GM18858 (cell line): ENCODE measurements at regions not wholly inside any gene's neighbourhood (a gene's known extent, or its start where the extent isn't known, plus 50 kb on each side); places are given as distances from the start of the nearest gene placed in this dataset.
A peak's percentile ranks its signal among the peaks of the same experiment; 100 is the strongest.
"Not testable (repeated sequence)": the region's sequence is repeated elsewhere in the genome, so short reads cannot be mapped to it uniquely, and the experiment has no call there.

Source experiments
- ATAC-seq: cut with Tn5 transposase; IDR thresholded peaks from one replicate; pipeline ENCODE4 v1.9.1; 2021; ENCODE audit not compliant: unreplicated experiment

DNA sequence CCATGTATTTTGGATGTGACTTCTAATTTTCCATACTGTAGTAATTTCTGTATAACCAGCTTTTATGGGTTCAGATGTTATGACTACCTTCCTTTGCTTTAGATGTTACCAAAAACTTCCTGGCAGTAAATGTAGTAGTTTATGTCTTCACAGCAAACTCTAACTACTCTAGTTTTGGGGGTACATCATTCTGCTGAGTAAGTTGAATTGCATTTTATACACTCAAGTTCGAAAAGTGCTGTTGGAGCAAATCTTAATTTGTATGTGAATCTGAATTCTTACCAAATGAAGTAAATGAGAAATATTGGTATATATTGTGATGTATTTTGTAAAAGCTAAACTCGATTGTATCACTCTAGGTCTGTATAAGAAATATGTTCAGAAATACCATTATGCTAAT lies 728.3 kb upstream of the CDH8 start:
- ATAC-seq: no peak

DNA sequence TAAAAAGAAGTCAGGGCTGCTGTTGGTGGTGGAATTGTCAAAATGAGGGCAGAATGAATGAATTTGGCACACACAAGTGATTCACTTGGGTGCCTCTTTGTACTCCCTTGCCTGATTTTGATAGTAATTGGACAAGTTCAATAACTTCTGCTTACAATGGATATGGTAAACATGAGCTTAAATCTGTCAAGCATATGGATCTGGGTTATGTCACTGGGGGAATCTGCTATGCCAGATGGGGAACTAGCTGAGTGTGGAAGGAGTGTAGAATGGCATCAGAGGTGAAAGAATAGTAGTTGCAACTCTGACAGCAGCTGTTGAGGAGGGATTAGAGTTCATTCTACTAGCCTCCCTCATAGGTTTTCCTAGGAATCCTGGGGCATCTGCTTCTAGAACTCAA lies 724.2 kb upstream of the CDH8 start:
- ATAC-seq: no peak

DNA sequence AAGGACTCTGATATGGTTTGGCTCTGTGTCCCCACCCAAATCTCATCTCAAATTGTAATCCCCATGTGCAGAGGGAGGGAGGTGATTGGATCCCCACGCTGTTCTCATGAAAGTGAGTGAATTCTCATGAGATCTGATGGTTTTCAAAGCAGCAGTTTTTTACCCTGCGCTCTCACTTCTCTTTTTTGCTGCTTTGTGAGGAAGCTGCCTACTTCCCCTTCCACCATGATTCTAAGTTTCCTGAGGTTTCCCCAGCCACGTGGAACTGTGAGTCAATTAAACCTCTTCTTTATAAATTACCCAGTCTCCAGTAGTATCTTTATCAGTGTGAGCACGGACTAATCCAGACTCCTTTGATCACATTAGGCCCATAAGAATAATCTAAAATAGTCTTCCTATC lies 719.7 kb upstream of the CDH8 start:
- no peak for ATAC-seq

DNA sequence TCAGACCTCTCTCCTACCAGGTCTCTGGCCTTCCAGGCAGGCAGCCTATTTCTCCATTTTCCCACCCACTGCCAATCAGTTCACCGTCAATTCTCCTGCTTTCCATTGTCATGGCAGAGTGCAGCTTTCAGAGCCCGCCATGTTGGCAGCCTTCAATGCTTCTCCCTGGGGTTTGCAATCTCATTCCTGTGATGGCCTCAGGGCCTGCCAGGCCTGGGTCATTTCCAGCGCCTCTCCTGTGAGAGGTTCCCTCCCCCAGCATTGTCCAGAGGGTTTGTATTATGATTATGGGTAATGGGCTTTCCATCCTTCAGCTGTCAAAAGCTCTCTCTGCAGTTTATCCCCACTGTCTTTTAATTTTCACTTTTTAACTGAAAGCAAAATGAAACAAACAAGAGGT lies 716.6 kb upstream of the CDH8 start:
- ATAC-seq: no peak

DNA sequence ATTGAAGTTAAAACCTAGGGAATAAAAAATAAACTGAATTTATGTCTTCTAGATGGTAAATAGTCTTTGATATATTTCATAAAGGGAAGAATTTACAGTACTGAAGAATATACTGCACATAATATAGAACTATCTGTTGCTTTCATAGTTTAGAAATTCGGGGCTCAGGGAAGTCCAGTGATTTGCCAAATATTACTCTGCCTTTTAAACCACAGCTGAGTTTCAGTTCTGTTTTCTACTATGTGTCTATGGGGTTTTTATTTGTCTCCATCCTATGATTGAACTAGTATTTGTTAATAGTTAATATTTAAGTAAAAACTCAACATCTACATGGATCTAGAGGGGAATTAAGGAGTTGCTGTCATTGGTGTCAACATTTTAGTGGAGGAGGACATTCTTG lies 715.0 kb upstream of the CDH8 start:
- peak; percentile 60 for ATAC-seq

DNA sequence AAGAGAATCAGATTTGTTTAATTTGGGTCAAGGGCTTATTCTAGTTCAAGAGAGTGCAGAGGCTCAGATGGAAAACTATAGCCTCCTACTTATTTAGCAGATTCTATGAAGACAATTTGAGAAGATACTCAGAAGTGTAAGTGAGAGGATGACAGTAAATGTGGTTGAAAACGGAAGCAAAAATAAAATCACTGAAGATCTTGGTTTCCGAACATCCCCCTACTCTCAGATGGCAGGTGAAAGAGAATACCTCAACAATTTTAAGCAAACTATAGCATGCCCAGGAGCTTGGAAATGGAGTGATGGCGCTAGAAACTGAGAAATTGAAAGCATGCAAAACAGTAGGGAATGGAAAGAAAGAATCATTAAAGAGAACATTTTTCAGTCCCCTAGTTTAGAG lies 705.5 kb upstream of the CDH8 start:
- ATAC-seq: no peak

DNA sequence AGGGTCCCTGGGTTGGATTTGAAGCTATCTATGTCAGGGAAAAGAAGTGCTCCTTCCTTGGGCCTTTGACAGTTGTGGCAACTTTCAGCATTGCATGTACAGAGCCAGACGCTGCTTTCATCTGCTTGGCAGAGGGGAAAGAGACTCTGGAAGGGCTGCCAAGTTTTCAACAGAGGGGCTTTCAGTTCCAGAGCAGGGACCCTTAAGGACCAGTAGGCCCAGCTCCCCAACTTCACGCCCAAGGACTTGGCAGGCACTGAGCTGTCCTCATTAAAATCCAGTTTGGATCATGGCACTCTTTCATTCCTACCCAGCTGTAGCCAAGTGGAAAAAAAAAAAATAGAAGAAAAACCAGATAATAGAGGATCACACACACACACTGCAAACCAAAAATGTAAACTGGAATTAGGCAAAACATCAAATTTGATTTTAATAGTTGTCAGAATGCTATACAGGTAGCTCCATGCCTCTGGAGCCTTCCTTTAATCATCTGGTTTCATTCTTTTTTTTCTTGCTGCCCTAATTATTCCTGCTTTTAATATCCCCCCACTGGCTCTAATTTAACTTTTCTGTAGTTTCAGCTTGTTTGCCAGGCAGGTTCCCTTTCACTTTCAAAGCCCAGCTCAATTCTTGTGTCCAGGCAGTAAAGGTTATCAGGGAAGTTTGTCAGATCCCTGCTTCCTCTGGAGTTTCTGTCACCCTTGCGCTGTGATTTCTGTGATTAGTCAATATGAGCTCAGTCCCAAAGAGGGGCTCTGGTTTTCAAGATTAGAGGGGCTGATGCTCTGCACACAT lies 702.6 kb upstream of the CDH8 start:
- ATAC-seq: no peak

DNA sequence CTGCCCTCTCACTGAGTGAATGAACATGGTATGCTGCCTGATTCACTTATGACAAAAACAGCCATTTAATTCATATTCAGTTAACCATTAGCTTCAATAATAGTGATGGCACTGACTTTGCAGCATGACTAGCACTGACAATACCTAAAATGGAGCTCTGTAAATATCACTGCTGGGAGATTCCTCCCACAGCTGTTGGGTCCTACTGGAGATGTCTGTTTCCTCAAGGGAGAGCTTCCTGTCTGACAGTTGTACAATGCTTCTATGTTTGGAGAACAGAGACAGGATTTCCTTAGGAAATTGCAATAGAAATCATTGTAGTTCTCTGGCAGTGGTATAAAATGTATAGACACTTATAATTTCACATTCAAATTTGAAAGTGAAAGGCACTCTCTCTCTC lies 695.9 kb upstream of the CDH8 start:
- ATAC-seq: no peak

DNA sequence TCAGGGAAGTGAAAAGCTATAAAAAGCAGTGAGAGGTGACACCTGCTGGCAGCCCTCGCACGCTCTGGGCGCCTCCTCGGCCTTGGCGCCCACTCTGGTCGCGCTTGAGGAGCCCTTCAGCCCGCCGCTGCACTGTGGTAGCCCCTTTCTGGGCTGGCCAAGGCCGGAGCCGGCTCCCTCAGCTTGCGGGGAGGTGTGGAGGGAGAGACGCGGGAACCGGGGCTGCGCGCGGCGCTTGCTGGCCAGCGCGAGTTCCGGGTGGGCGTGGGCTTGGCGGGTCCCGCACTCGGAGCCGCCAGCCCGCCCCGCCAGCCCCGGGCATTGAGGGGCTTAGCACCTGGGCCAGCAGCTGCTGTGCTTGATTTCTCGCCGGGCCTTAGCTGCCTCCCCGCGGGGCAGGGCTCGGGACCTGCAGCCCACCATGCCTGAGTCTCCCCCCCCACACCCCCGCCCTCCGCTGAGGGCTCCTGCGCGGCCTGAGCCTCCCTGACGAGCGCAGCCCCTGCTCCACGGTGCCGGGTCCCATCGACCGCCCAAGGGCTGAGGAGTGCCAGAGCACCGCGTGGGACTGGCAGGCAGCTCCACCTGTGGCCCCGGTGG lies 688.5 kb upstream of the CDH8 start:
- not testable (repeated sequence) for ATAC-seq

DNA sequence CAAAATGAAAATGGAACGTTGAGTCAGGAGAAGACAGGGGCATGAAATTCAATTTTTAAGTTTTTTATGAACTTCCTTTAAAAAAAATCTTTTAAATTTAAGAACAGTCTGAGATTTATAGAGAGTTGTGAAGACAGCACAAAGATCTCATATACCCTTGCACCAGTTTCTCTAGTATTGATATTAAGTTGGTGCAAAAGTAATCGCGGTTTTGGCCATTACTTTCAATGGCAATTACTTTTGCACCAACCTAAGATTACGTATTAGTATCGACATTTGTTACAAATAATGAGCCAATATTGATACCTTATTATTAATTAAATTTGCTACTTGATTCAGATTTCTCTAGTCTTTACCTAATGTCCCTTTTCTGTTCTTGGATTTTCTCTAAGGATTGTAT lies 684.4 kb upstream of the CDH8 start:
- ATAC-seq: no peak

DNA sequence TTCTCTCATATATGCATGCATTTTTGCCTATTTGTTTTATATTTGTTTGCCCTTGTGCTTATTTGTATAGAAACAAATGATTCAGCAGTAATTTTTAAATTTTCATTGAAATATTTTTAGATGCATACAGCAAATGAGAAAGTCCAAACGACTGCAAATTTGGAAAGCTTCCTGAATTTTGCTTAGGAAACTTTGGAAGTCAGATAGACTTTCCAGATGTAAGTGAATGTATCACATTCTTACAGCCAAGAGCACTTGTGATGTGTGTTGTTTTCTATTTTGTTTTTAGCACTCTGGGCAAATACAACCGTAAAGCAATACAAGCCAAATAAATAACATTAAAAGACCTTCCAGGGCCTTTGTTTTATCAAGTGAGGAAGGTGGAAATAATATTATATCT lies 680.8 kb upstream of the CDH8 start:
- no peak for ATAC-seq

DNA sequence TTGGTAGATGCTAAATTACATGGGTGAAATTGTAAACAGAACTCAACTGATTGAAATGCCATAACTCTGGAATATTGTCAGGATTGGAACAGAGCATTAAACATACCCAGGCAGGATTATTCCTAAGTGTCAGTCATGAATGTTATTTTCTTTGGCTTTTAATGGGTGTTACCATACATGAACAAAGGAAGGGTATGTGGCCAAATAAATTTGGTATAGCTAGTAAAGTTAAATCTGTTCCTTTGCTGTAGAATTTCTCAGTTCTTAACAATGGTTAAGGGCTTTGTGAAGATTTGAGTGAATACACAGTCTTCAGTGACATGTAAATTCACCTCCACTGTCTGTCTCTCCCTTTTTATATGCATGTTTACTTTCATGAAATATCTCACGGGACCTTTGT lies 679.5 kb upstream of the CDH8 start:
- ATAC-seq: no peak

DNA sequence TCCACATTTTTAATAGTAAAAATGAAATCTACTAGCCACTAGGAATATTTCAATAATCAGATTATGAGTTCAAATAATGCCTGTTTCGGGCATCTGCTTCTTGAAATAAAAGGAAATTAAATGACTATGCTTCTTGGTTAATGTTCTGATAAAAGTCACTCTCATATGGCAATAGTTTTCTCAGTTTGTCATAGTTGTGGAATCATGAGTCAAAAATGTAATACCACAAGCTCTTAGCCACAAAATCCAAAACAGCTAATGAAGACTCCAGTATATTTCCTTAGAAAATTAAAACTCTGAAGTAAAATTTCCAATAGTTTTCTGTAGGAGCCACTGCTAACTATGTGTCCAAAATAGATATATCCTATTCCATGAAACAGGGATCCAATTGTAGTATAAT lies 676.3 kb upstream of the CDH8 start:
- ATAC-seq: no peak

DNA sequence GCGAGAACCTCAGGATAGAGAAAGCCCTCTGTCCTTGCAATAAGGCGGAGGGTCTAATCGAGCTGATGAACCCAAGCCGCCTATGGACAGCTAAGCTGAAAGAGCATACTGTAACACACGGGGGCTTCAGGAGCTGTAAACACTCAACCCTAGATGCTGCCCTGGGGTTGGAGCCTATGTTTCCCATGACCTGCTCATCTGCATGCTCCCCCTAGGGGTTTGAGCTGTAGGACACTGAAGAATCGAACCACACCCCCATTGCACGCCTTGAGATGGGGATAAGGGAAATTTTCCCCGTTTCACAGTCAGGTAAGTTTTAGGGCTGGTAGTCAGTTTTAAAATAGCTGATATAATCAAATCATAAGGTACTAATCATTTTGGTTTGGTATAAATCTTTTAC lies 675.6 kb upstream of the CDH8 start:
- no peak for ATAC-seq

DNA sequence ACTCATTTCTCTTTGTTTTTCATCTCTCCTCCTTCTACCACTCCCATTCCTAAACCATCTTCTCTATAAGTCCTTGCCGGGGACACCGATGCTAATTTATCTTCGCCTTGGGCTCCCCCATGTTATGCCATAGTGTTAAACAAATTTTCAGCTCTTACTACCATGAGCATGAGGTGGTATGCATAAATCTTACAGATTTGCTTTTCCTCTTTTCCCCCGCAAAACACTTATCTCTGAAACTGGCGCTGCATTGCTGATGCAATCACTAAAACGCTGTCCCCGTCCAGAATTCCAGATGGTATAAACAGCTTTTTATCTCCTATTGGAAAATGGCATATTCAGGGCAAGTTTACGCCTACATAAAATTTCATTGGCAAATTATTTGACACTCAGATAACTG lies 673.6 kb upstream of the CDH8 start:
- no peak for ATAC-seq

DNA sequence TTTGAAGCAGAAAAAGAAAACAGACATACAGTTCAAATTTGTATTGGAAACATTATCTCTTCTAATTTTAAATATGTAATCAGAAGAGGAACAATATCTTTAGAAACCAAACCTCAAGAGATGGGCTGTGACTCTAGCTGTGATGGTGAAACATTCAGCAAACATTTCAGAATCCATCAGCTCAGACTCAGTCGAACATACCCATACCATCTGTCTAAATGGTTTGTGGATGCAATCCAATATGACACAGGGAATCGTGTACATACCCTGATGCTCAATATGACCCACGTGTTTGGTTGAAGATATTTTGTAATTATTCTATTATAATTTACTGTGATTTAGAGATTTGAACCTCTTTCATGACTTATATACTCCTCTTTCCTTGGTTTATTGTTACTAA lies 665.2 kb upstream of the CDH8 start:
- ATAC-seq: no peak

DNA sequence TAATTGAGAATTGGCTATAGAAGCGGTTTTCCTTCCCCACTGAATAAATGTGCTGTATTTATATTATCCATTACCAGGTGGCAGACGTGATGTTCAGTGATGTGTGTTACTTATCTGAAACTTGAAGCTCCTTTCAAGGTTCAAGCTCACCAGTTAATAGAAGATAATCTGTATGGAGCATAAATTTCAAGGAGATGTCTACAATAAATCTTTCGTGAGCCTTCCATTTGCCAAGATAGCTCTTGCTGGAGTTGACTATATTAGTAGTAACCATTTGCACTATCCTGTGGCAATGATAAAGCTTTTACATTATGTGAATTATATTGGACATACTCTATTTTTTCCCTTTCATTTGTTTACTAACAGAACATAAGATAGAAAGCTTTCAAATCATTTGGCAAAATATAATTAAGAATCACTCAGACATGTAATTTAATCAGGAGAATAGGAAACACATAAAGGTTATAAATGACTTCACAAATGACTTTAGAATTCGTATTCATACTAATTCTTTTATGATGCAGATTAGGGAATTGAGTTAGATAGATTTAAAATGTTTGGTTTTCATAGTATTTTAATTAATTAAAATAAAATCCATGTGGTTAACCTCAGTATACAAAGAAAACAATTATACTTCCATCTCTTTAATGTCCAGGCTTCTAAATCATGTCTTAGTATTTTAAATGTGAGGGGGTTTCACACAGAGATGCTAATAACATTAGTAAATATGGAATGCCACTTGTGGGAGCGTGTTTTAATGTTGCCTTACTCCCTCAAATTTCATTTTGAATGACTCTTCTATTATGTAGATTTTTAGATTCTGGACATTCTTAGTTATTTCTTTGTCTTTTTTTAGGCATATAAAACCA lies 664.4 kb upstream of the CDH8 start:
- ATAC-seq: no peak

DNA sequence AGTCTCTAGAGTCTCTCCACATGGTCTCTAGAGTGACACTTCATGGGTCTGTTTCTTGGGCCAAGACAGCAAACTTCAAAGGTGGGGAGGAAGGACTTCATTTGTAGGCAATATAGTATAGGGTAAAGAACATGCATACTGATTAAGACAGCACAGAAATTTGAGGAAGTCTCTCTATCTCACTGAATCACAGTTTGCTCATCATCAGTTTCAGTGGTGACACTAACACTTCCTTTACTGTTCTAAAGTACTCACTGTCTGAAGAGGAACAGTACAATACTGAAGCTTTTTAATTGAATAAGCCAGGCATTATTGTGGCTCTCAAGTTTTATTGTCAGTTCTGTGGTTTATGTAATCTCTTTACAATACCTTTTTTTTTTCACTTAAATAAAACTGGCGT lies 656.4 kb upstream of the CDH8 start:
- ATAC-seq: peak; percentile 77

DNA sequence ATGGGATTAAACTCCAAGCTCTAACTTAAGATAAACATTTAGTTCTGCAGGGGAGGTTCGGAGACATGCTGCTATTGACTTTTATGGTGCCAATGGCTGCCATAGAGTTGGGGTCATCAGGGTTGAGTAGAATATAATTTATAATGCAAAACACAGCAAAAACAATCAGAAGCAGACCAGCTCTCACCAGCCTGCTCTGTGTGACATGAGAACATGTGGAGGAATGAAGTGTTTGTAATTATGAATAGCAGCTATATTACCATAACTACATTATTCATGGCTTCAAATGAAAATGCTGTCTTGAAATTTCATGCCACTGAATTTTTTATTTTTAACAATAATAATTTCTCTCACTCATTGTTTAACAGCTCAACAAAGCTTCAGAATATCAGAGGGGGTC lies 645.6 kb upstream of the CDH8 start:
- ATAC-seq: no peak

DNA sequence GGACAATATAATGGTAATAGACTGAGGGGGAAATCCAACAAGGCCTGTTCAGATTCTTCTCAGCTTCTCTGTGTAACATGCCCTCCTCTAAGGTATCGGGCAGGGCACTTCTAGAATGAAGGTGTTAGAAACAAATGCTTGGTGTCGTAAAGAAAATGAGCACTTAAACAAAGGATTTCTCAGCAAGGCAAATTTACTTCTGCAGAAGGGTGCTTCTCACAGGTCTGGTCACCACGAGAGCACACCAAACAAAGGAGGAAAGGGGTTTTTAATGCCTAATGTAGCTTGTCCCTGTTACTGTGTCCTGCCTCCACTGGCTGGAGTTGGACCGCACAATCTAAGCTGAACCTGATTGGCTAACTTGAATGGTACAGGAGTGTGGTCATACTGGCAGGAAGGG lies 642.6 kb upstream of the CDH8 start:
- ATAC-seq: no peak

DNA sequence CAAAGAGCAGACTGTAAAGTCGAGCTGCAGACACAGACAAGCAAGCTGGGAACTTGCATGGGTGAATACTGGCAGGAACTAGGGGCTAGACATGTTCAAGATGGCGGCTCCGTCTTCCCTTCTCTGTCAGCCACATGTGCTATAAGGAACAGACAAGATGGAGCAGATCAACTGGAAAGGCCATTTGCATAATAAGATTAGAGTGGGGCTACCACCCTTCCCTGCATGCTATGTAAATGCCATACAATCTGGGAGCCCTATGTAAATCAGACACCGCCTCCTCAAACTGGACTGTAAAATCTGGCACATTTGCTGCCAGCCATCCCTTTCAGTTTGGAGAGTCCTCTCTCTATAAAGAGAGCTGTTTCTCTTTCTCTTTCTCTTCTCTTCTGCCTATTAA lies 640.1 kb upstream of the CDH8 start:
- ATAC-seq: no peak

DNA sequence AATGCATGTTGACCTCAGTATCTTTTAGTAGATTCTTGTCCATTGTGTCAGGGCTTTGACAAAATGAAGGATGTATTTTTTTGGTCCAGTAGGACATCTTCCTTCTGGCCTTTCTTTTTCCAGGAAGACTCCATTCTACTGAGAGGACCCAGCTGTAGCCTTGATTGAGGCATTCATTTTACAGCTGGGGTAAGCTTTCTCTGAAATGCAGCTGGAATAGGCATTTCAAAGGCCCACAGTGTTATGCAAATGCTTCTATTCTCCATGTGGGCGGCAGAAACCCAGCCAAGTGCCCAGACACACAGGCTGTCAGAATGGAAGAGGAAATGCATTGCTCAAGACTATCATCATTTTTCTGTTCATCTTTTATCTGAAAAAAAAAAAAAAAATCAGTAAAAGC lies 629.0 kb upstream of the CDH8 start:
- no peak for ATAC-seq
